GM12874 (cell line): ENCODE measurements at regions not wholly inside any gene's neighbourhood (a gene's known extent, or its start where the extent isn't known, plus 50 kb on each side); places are given as distances from the start of the nearest gene placed in this dataset.

Experiments
- TF ChIP-seq, protein P1 (sequence below): IDR thresholded peaks from 2 replicates; pipeline ENCODE4 v1.5.1; 2011; ENCODE audit warnings: low read depth, mild to moderate bottlenecking, control low read depth, low read length, moderate library complexity; ENCODE audit not compliant: insufficient read depth

DNA sequence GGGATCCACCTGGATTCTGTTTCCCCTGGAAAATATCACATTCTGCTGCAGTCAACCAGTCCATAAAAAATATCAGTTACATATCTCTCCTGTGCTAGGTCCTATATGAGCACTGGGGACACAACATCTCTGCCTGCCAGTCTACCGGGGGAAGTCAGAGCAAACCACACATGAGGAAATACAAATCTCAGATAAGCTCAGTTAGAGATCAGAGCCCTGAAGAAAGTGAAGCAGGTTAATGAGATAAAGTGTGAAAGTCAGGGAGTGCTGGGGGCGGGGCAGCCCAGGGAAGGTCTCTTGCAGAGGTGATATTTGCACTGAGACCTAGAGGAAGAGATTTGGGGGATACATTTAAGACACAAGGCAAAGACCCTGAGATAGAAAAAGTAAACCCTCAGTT is 67.8 kb upstream of the SLC1A1 start:
- TF ChIP-seq, protein P1, sequence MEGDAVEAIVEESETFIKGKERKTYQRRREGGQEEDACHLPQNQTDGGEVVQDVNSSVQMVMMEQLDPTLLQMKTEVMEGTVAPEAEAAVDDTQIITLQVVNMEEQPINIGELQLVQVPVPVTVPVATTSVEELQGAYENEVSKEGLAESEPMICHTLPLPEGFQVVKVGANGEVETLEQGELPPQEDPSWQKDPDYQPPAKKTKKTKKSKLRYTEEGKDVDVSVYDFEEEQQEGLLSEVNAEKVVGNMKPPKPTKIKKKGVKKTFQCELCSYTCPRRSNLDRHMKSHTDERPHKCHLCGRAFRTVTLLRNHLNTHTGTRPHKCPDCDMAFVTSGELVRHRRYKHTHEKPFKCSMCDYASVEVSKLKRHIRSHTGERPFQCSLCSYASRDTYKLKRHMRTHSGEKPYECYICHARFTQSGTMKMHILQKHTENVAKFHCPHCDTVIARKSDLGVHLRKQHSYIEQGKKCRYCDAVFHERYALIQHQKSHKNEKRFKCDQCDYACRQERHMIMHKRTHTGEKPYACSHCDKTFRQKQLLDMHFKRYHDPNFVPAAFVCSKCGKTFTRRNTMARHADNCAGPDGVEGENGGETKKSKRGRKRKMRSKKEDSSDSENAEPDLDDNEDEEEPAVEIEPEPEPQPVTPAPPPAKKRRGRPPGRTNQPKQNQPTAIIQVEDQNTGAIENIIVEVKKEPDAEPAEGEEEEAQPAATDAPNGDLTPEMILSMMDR, result no peak

DNA sequence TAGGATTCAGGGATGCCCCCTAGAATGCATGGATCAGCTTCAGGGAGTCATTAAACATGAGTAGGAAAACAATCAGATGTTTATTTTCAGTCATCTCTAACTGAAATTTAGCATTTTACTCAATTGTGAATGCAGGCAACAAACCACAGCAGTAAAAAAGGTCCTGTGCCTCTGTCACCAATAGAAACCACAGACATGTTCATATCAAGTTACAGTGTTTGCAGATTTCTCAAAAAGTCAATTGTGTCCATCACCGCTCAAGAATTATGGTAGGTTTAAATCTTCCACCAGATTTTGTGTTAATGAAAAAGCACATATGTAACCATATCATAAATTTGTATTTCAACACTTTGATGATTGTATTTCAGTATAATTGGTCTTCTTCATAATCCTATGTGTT is 68.4 kb upstream of the SLC1A1 start:
- TF ChIP-seq, protein P1, result no peak

DNA sequence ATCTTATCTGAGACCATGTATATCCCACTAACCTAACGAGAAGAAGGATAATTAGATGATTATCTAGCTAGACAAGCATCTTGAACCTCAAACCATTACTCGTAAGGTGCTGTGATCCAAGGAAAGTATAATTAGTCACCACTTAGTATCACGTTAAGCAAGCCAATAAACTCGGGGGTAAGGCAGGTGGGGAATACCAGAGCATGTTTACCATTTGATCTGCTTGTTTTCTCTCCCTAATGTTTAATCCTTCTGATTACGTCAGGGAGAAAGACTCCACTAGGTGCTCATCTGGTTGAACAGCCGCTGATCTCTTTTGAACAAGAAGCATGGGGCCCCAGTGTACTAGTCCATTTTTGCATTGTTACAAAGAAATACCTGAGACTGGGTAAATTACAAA is 69.9 kb upstream of the SLC1A1 start:
- TF ChIP-seq, protein P1, result no peak

DNA sequence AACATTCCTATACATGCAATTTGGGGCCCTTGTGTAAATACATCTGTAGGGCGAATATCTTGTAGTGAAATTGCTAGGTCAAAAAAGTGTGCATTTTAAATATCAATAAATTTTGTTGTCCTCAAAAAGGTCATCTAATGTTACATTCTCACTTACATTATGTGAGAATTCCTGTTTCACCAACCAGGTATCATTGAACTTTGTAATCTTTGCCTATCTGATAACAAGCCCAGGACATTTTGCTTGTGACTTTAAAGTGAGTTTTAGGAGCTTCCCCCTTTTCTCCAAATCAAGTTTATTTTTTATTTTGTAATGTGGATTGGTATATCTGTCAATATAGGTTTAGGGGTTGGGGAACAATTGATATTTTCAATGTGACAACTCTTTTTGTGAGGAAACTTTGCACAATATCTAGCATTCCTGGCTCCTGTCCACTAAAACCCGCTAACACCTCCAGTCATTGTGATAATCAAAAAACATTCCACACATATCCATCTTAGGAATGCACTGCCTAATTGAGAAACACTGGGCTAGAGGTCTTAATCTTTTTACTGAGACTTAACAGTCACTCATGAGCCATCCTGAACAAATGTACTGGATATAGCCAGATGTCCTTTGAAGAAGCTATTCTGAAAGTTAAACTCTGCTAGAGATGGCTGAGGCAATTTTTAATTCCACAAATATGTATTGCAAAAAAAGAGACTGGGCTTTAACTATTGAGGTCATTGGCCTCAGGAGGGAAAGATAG is 72.5 kb upstream of the SLC1A1 start:
- TF ChIP-seq, protein P1, result no peak

DNA sequence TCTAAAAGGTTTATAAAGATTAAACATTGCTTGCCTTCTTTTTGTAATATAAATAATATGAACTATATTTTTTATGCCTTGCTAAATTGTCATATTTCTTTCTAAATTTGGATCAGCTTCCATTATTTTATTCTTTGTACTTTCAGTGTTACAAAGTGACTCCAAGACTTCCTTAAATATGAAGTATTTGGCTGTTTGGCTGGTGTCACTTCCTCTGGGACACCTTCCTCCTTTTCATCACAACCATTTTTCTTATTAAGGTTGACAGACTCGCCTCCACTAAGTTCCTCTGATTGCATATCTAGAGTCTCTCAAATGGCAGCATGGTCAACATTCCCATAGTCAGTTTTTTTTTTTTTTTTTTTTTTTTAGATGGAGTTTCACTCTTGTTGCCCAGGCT is 73.8 kb upstream of the SLC1A1 start:
- TF ChIP-seq, protein P1, result no peak

DNA sequence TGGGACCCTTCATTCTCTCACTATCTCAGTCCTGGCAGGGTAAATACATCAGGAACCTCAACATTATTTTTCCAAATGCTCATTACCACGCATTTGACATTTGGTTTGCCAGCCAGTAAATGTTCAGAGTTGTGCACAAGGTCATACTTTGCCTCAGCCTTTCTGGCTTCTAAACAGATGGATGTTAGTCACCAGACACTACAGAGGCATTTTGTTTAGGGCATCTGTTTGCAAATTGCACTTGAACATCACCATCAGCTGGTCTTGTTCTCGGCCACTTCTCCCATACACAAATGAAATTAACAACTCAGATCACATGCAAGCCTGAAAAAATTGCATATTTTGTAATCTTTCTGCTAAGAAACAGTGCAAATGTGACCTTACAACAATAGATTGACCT is 75.0 kb upstream of the SLC1A1 start:
- TF ChIP-seq, protein P1, result no peak

DNA sequence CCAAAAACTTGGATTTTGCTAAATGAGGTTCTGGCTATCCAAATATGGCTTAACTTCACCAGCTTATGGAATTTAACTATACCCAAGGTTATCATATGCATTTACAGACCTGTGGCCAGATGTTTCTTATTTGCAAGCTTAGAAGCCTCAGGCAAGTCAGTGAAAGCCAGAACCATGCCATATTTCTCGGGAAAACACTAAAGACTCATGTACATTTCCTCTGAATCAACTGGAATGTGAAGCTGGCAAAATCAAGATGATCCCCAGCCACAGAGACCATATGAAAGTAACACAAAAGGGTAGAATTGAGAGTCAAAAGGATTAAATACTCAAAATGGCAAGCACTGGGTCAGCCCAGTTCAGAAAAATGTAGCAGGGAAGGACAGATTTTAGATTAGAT is 76.4 kb upstream of the SLC1A1 start:
- TF ChIP-seq, protein P1, result no peak
